GM19468 (cell line): ENCODE measurements at regions not wholly inside any gene's neighbourhood (a gene's known extent, or its start where the extent isn't known, plus 50 kb on each side); places are given as distances from the start of the nearest gene placed in this dataset.

ENCODE experiments used
- ATAC-seq: cut with Tn5 transposase; IDR thresholded peaks from one replicate; pipeline ENCODE4 v1.9.1; 2021; ENCODE audit warnings: mild to moderate bottlenecking, moderate library complexity, moderate number of reproducible peaks; ENCODE audit not compliant: unreplicated experiment; ENCODE audit errors: extremely low read depth

DNA sequence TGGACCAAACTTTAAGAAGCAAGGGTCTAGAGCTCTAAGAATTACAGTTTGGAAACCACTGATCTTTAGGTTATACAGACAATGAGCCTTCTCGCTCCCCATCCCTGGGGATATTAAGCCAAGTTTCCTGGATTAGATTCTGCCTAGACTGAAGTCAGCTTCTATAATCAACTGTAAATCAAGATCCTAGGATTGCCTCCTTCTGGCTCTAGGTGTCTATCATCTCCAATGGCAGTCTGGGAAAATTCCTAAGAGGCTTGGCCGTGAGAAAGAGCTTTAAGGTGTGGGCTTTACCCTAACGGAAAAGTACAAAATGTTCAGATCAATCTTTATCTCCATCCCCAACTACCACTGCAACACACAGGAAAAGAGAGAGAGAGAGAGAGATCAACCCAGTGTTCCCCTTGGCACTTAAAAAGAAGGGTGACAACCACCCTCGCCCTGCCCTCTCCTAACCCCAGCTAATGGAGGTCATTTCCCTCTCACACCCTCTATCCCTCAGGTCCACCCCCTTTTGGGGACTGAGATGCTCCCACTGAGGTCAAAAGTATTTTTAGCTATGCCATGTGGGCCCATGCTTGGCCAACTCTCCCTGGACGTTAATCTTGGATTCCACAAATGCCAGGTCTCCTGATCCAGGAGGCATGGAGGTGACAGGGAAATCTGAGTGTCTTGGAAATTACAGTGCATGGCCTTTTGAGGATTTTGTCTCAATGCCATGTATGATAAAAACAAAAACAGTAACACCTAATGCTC is 202.8 kb upstream of the BCL6 start:
- no peak for ATAC-seq

DNA sequence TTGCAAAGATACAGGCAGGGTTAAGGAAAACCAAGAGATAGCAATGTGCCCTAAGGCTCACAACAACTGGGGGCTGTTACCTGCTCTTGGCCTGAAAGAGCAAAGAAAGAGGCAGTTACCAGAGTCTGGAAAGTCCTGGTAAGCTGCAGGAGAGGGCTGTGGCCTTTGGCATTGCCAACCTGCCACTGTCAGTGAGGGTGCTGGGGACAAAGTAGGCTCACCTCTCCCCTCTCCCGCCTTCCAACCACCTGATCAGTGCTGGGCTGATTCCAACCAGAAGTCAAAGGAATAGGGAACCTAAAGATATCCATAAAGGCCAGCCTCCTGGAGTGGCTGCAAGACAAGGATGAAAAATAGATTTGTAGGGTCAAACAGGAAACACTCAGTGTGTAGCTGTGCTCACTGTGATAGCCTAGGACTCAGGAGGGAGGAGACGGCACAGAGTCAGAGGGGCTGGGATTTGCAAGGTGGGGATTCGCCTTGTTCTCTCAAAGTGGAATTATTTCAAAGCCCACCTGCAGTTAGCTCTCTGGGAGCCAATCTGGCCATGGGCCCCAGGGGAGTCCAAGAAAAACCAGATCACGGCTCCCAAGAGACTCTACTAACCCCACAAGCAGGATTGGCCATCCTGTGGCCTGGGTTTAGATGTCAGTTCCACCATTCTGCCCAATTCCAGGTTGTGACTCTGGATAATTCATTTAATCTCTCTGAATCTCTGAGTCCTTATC is 204.0 kb upstream of the BCL6 start:
- ATAC-seq = no peak

DNA sequence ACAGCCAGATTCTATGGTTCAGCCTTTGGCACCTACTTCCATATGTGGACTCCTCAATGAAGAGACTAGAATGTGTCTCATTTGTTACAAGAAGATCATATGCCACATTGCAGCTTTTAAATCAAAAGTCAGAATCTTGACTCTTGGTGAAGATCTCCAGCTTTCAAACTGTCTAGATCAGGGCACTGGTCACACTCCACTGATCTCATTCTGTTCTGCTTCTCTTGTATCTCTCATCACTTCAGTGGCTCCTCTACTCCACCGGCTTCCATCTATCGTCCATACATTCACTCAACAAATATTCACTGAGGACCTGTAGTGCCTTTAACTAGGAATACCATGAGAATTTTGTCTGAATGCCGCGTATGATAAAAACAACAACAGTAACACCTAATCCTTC is 203.3 kb upstream of the LPP start:
- no peak for ATAC-seq

DNA sequence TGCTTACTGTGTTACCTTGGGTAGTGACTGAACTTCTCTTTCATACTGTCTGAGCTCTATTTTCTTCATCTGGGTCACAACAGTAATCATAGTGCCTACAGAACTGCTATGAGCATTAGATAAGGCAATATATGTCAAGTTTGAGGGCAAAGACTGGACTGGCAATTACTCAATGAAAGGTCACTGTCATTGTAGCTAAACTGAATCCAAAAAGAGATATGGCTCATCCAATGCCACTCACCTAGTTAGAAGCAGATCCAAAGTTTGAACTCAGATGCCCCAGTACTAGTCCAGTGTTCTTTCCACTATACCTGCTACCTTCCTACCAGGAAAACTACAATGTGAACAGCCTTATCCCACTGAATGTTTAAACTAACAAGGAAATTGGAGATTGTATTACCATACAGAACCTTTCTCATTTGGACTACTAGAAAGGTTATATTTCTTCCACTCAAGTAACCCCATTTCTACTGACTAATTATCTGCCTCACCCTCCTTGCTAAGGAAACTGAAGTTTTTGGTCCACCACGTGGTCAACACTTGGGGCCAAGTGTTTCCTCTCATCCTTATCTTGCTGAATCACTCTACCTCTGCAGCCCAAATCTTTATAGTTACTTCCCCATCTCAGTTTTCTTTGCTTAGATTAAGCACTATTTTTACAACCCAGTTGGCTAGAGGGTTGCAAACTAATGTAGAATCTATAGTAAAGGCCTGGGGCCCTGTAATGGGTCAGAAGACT is 202.3 kb upstream of the LPP start:
- ATAC-seq = no peak

DNA sequence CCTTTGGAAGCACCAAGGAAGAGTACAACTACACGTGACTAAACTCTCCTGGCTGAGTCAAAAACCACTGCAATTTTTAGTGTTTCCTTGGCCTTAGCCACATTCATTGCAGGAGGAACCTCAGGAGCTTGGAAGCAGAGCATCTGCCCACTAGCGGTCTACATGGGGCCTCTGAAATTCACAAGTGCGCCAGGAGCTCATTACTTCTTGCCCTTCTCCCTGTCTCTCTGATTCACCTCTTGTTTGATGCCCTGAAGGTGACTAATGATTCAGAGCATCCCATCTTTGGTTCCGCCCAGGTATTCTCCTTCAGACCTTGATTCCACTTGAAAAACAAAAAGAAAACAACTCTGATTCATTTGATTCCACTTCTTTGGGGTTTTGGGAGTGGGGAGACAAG is 201.1 kb upstream of the LPP start:
- ATAC-seq = no peak

DNA sequence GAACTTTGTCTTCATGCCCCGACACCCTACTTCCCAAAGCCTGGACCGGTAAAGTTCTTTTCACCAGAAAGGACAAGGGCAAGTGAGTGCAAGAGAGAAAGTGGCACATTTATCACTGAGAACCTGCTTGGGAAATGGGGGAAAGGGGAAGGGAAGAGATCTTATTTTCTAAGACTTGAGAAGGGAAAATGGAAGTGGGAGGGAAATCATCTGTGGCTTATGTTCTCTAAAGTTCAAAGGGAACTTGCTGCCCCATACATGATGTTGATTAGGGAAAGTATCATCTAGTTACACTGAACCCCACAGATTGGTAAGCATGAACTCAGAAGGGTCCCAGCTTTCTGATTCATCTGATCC is 199.5 kb upstream of the LPP start:
- no peak for ATAC-seq

DNA sequence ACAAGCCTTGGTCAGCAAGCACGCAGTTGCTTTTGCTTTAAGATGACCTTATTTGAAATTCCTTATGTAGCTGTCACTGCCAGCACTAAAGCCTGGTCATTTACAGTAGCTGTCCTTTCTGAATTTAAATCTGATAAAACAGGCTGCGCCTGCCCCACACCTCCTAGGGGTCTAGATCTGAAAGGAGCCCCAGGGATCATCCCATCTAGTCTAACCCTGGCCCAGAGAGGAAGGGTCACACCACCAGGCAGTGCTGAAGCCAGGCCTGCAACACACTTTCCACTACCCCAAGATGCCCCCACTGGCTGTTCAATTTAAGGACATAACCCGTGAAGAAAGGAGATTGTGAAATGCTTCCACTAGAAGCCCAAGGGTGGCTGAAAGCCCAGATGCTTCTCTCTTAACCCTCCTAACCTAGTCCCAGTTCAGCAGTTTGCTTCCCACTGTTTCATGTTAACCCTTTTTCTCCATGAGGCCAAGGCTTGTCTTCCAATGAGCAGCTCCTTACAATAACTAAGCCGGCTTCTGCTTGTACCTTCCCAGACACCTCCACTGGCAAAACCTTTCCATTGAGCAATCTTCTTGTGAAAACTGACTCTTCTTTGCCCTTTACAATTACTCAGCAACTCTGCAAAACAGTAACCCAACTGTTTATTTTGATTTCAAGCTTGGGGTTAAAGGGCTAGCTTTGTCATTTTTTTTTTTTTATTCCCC is 198.9 kb upstream of the LPP start:
- no peak for ATAC-seq

DNA sequence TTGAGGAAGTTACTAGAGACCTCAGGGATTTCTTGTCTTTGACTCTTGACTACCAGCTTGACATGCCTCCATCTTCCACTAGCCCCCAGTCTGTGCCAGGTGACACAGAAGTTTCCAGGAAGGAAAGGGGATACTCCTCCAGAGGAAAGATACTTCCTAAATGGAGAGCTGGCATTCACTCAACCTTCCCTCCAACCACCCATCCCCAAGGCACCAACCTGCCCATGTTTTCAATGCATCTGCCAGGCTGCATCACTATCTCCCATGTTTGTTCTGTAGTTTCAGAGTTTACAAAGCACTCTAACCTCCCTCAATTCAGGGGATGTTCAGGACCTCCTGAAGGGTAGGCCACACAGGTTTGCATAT is 198.4 kb upstream of the LPP start:
- ATAC-seq = no peak

DNA sequence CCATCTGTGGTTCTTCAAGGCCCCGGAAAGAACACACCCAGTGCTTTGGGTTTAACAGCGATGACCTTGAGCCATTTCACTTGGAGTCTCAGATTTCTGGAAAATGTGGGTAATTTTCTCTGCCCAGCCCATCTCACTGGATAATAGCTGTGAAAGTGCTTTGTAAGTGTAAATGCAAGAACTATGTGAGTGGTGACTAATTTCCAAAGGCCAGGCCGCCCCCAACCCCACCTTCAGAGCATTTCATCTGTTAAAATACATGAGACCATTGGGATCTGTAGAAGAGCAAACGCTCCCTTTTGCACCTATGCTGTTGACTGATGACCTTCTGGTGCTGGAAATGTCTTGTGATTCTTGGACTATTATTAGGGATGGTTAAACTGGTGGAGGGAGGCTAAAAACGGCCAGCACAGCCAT is 196.8 kb upstream of the LPP start:
- ATAC-seq = no peak

DNA sequence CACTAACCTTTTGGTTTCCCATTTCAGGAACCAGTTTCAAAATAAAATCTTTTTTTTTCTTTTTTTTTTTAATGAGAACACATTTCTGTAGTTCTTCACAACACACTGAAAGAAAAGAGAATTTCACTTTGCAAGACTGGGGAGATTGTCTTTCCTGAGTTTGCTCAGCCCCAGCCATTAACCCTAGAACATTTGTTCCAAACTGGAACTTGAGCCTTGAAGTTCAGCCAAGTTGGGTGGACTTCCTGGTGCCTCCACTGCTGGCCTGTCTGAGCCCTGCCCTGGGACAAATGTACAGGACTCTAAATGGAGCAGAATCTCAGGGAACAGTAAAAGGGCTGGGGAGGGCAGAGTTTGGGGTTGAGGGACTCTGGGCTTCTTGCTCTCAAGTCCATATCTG is 196.4 kb upstream of the LPP start:
- no peak for ATAC-seq

DNA sequence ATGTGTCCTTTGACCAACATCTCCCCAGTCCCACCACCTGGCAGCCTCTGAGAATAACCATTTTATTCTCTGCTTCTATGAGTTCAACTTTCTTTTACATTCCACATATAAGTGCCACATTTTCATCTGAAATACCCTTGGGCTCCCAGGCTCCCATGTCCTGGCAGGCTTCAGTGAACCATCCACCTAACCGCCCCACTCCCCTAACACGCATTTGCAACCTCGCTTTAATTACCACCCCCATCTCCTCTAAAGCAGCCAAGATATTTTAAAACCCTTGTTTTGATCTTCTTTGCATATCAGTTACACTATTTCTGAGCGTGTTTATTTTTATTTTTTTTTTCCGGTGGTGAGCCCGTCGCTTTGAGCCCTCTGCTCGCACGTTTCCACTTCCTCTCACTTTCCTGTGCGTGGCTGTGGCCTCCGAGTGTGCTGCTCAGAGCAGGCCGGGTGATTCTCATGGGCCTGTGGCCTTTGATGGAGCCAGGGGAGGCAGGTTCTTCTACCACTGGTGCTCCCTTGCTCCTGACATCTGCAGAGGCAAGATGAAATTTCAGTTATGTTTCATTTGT is 195.4 kb upstream of the LPP start:
- ATAC-seq = no peak

DNA sequence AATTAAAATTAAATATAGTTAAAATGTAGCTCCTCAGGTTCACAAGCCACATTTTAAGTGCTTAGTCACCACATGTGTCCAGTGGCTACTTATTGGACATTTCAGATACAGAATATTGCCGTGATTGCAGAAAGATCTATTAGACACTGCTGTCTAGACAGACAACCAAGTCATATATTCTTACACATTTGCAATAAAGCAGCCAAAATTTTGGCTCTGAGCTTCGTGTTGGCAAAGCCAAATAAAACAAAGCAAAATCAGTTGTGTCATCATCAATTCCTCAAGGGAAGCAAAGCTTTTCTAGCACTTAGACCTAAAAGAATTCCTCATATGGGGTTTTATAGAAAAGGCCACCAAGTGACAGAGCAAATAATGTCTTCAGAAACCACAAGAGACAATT is 193.1 kb upstream of the LPP start:
- ATAC-seq = no peak

DNA sequence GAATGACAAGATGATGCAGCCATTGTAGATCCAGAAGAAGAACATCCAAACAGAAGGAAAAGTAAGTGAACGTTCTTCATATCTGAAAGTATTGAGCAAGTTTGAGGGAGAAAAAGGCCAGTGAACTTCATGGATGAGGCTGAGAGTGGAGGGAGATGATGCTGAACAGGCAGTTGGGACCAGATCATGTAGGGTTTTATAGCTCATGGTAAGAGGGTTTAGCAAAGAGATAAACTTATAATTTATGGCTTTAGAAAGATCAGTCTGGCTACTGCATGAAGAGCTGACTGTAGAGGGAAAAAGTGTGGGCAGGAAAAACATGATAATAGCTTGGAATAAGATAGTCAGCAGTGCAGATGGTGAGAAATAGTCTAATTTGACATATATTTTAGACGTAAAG is 192.6 kb upstream of the LPP start:
- ATAC-seq = no peak

DNA sequence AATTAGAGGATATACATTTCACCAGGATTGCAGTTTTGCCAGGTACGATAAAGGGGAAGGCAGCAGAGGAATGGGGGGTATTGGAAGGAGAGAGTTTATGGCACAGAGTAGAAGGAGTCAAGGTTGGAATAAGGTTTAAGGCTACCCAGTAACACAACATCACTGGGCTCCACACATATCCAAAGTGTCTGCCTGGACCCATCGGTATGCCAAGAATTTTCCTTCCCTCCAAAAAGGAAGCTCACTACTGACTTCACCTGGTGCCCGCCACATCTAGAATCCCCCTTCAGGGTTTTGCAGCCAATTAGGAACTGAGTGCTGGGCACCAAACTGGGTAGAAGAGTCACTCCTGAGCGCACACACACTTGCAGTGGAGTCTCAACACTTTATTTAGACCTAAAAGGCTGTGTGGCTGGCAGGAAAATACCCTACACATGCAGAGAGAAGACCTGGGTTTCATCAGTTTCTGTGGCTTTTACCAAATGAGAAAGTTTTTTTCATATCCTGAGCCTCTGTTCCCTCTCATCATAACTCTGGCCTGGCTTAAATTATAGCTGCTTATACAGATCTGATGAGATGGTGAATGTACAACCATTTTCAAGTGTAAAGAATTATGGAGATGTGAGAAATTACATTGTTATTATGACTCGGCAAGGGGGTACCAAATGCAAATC is 190.8 kb upstream of the LPP start:
- ATAC-seq = no peak

DNA sequence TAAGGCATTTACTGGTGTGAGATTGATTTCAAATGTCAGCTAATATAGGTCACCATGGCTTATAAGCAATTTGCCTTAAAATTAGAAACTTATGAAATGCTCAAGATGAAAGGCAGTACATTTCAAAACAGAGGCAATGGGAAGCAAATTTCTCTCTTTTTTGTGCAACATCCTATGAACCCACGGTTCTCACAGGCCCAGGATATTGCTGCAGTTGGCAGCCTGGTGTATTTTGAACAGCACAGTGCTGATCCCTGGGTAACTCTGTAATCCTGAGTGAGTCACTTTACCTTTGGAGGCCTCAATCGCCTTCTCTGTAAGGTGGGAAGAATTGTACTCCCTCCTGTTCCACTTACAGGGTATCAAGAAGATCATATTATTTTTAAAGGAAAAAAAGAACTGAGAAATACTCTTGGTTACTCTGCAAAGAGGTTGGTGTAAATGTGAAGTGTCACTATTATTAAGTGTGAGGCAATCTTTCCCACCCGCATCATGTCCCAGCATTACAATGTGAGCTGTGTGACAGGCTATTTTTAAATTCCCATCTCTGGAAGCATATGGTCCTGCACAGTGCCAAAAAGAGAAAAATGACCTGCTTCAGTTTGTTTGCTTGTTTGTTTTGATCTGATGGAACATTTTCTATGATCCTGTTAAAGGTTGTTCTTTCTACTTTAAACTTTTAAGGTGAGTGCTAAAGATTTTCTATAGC is 190.1 kb upstream of the LPP start:
- no peak for ATAC-seq

DNA sequence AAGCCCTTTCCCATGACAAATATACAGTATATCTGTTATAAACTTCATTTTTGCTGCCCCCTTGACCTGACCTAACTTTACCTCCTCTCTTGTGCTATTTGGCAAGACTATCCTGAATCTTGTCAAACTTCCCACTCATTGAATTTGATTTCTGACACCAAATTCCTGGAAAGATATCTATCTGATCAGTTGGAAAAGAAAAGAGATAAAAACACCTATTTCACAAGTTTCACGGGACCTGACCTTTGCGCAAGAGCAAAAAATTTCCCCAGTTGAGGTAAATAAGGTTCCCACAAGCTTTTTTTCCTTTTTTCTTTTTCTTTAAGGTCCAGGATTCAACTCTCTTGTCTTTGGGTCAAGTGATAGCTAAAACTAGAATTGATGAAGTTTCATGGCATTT is 189.2 kb upstream of the LPP start:
- no peak for ATAC-seq

DNA sequence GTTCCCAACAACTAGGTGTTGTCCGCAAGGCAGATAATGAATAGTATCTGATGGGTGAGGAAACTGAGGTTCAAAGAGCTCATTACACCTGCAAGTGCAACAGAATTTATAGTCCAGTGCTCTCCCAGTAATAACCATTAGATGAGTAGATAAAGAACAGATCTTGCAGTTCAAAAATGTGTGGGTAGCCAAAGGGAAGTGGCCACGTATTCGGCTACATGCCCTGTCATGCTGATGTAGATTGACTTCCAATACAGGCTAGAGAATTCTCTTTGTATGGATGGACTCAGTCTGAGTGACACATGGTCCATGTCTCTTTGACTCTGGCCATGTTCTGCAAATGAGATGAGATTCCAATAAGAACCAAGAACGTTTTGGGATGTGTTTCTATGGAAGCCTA is 187.9 kb upstream of the LPP start:
- no peak for ATAC-seq

DNA sequence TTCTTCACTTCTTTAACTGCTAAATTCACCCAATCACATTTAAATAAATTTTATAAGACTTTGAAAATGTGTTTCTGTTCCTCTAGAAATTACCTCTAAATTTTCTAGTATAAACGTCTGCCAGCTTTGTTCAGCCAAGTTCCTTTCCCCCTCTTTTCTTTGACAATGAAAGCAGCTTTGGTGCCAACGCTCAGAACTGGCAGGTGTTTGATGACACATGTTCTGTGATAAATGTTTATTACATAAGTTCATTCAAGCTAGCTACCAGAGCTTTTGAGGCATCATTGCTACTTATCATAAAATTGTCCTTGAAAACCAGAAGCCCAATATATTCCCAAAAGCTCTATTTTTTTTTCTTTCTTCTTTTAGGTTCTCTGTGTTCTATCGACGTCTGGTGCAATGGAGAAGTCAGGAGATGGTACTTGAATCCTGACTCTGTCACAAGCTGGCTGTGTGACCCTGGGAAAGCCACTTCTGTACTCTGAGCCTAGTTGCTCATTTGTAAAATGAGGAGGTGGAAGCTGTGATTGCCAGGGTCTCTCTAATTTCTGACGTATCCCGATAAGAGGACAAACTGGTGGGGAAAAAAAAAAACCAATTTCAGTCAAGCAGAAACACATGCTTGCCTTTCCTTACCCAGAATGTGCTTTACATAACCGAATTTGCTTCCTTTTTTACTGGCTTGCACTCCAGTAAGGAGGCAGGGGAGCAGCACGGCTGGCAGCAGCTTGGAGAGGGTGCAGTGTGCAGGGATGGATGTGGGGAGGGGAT is 187.1 kb upstream of the LPP start:
- no peak for ATAC-seq

DNA sequence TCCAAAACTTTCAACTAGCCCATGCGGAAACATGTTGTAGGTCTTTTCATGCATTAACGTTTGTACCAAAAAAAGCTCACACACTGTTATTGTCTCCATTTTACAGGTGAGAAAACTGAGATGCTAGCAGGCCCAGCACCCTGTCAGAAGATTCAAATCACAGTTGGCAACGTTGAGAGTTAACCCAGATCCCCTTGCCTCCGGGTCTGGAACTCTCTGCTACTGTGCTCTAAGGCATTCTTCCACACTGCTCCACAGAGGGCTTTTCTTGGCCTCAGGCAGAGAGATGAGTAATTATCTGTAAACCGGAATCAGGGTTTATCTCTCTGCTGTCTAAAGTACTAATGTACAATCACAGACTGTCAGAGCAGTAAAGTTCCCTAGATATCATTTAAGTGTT is 186.0 kb upstream of the LPP start:
- no peak for ATAC-seq
